Activated naive CD4-positive, alpha-beta T cell treated with anti-CD3 and anti-CD28 coated beads, Interleukin-2, amount 50 U/mL, for 72 hours (primary cell): ENCODE measurements at regions not wholly inside any gene's neighbourhood (a gene's known extent, or its start where the extent isn't known, plus 50 kb on each side); places are given as distances from the start of the nearest gene placed in this dataset.
A peak's percentile ranks its signal among the peaks of the same experiment; 100 is the strongest.

Experiments
- ATAC-seq, 2 donors: fragments of 150-1000 bp; cut with Tn5 transposase; 2 replicates each; pipeline ENCODE4 v1.10.0; 2021; ENCODE audit warnings: mild to moderate bottlenecking in 2 of 2, moderate library complexity in 2 of 2
- DNase-seq, 2 donors: peaks; one replicate each; pipeline ENCODE4 v3.0.0; 2021 to 2022; ENCODE audit warnings: low spot score in 2 of 2
- H3K27ac Mint-ChIP-seq, 2 donors: one replicate each; pipeline ENCODE4 v1.8.0; 2022; ENCODE audit warnings: mild to moderate bottlenecking in 2 of 2, mixed read lengths in 2 of 2
- H3K36me3 Mint-ChIP-seq, 2 donors: one replicate each; pipeline ENCODE4 v1.8.0; 2022; ENCODE audit warnings: mixed read lengths in 2 of 2
- H3K9me3 Mint-ChIP-seq, 2 donors: one replicate each; pipeline ENCODE4 v1.8.0; 2022; ENCODE audit warnings: mixed read lengths in 2 of 2

- Mint-ChIP-seq H3K27ac (no peak overlapping the region), H3K36me3 (no peaks in the 10 kb centered on the region), H3K9me3 (peaks cover 0 to 4% of the 10 kb centered on the region in 2 donors)
- DNase-seq, result no peak
- ATAC-seq, result no peak
Measured at GRCh38 chr2:70397186-70397585, 95.3 kb upstream of the FAM136A start.

GRCh38 chr2:70396612-70397011 is 94.7 kb upstream of the FAM136A start:
- peaks cover 0 to 4% of the 10 kb centered on the region in 2 donors for H3K9me3 Mint-ChIP-seq
- ATAC-seq, result no peak
- no peak for DNase-seq
- H3K27ac Mint-ChIP-seq, result no peak overlapping the region
- H3K36me3 Mint-ChIP-seq, result no peaks in the 10 kb centered on the region

- Mint-ChIP-seq H3K9me3 (peaks cover 0 to 4% of the 10 kb centered on the region in 2 donors), H3K27ac (no peak overlapping the region), H3K36me3 (no peaks in the 10 kb centered on the region)
Measured at GRCh38 chr2:70393881-70394280, 92.0 kb upstream of the FAM136A start.

GRCh38 chr2:70391988-70392387 is 90.1 kb upstream of the FAM136A start:
- Mint-ChIP-seq H3K36me3 (no peaks in the 10 kb centered on the region), H3K27ac (no peak overlapping the region), H3K9me3 (peaks cover 0 to 4% of the 10 kb centered on the region in 2 donors)
- DNase-seq, result no peak
- no peak for ATAC-seq

More at GRCh38 chr2:70393881-70394280, 92.0 kb upstream of the FAM136A start:
- no peak for DNase-seq
- no peak for ATAC-seq

GRCh38 chr2:70391259-70391658 is 89.4 kb upstream of the FAM136A start:
- Mint-ChIP-seq H3K36me3 (no peaks in the 10 kb centered on the region), H3K27ac (no peak overlapping the region), H3K9me3 (peaks cover 0 to 4% of the 10 kb centered on the region in 2 donors)
- no peak for DNase-seq
- no peak for ATAC-seq

- ATAC-seq (no peak), DNase-seq (no peak)
- no peaks in the 10 kb centered on the region for H3K36me3 Mint-ChIP-seq
- H3K9me3 Mint-ChIP-seq, result no peaks in the 10 kb centered on the region
- H3K27ac Mint-ChIP-seq, result no peak overlapping the region
Measured at GRCh38 chr2:70388813-70389212, 86.9 kb upstream of the FAM136A start.

- Mint-ChIP-seq H3K36me3 (no peaks in the 10 kb centered on the region), H3K9me3 (no peaks in the 10 kb centered on the region), H3K27ac (no peak overlapping the region)
- ATAC-seq (no peak), DNase-seq (no peak)
Measured at GRCh38 chr2:70388128-70388527, 86.3 kb upstream of the FAM136A start.

GRCh38 chr2:70385966-70386595 is 84.2 kb upstream of the FAM136A start:
- ATAC-seq (no peak), DNase-seq (no peak)
- Mint-ChIP-seq H3K27ac (no peak overlapping the region), H3K36me3 (no peaks in the 10 kb centered on the region), H3K9me3 (no peaks in the 10 kb centered on the region)

- Mint-ChIP-seq H3K36me3 (no peaks in the 10 kb centered on the region), H3K27ac (no peak overlapping the region), H3K9me3 (no peaks in the 10 kb centered on the region)
- DNase-seq (no peak), ATAC-seq (no peak)
Measured at GRCh38 chr2:70385204-70385603, 83.3 kb upstream of the FAM136A start.

- H3K27ac Mint-ChIP-seq, result peak overlapping the region in 1 of 2 donors; percentile 55
- no peaks in the 10 kb centered on the region for H3K9me3 Mint-ChIP-seq
- DNase-seq, result no peak
- H3K36me3 Mint-ChIP-seq, result no peaks in the 10 kb centered on the region
- peak in 1 of 2 donors; percentile 51 for ATAC-seq
Measured at GRCh38 chr2:70381821-70382220, 80.0 kb upstream of the FAM136A start.

- peak; percentile 49 to 91 for ATAC-seq
- no peaks in the 10 kb centered on the region for H3K9me3 Mint-ChIP-seq
- no peak for DNase-seq
- H3K27ac Mint-ChIP-seq, result peak overlapping the region in 1 of 2 donors; percentile 55
- no peaks in the 10 kb centered on the region for H3K36me3 Mint-ChIP-seq
Measured at GRCh38 chr2:70381235-70381634, 79.4 kb upstream of the FAM136A start.

GRCh38 chr2:70380621-70381020 is 78.8 kb upstream of the FAM136A start:
- H3K9me3 Mint-ChIP-seq, result no peaks in the 10 kb centered on the region
- H3K27ac Mint-ChIP-seq, result no peak overlapping the region
- no peaks in the 10 kb centered on the region for H3K36me3 Mint-ChIP-seq
- ATAC-seq (no peak), DNase-seq (no peak)

- DNase-seq (no peak), ATAC-seq (no peak)
- H3K27ac Mint-ChIP-seq, result no peak overlapping the region
- no peaks in the 10 kb centered on the region for H3K36me3 Mint-ChIP-seq
- H3K9me3 Mint-ChIP-seq, result peaks cover 0 to 4% of the 10 kb centered on the region in 2 donors
Measured at GRCh38 chr2:70374616-70375015, 72.7 kb upstream of the FAM136A start.

GRCh38 chr2:70371753-70372152 is 69.9 kb upstream of the FAM136A start:
- no peak for ATAC-seq
- DNase-seq, result no peak
- H3K27ac Mint-ChIP-seq, result no peak overlapping the region
- no peaks in the 10 kb centered on the region for H3K36me3 Mint-ChIP-seq
- H3K9me3 Mint-ChIP-seq, result peaks cover 0 to 4% of the 10 kb centered on the region in 2 donors

GRCh38 chr2:70369082-70369481 is 67.2 kb upstream of the FAM136A start:
- ATAC-seq, result no peak
- Mint-ChIP-seq H3K9me3 (peaks cover 0 to 4% of the 10 kb centered on the region in 2 donors), H3K36me3 (no peaks in the 10 kb centered on the region), H3K27ac (no peak overlapping the region)
- DNase-seq, result no peak

GRCh38 chr2:70368545-70368944 is 66.7 kb upstream of the FAM136A start:
- no peaks in the 10 kb centered on the region for H3K36me3 Mint-ChIP-seq
- H3K9me3 Mint-ChIP-seq, result peaks cover 0 to 4% of the 10 kb centered on the region in 2 donors
- H3K27ac Mint-ChIP-seq, result no peak overlapping the region
- DNase-seq (no peak), ATAC-seq (no peak)

GRCh38 chr2:70367722-70368323 is 66.0 kb upstream of the FAM136A start:
- Mint-ChIP-seq H3K27ac (peak overlapping the region in 1 of 2 donors; percentile 38), H3K9me3 (peaks cover 0 to 4% of the 10 kb centered on the region in 2 donors), H3K36me3 (no peaks in the 10 kb centered on the region)
- ATAC-seq, result no peak
- DNase-seq, result no peak

- Mint-ChIP-seq H3K27ac (no peak overlapping the region), H3K9me3 (no peaks in the 10 kb centered on the region), H3K36me3 (no peaks in the 10 kb centered on the region)
- no peak for ATAC-seq
- DNase-seq, result no peak
Measured at GRCh38 chr2:70362661-70363060, 60.8 kb upstream of the FAM136A start.
